GM12878 (cell line): ENCODE measurements at regions not wholly inside any gene's neighbourhood (a gene's known extent, or its start where the extent isn't known, plus 50 kb on each side); places are given as distances from the start of the nearest gene placed in this dataset.

Source experiments
- ATAC-seq: fragments of 200-7000 bp; cut with Tn5 transposase; 3 replicates; pipeline ENCODE4 v1.9.1; 2020; ENCODE audit warnings: mild to moderate bottlenecking, moderate library complexity
- BruUV-seq: library from RNA; stranded (reverse); fragments of 400-500 nt; replicated peaks from 2 replicates; lab custom pipeline; 2021; lab: Mats Ljungman, UMichigan
- CTCF ChIA-PET: fragments of 300-600 bp; sonication (Branson Sonifier 250); formaldehyde crosslinking; extraction: SDS; loops from one replicate; lab custom pipeline; 2021; ENCODE audit warnings: inconsistent platforms; lab: Yijun Ruan, JAX
- POLR2A ChIA-PET: fragments of 350-600 bp; formaldehyde crosslinking; extraction: SDS; loops from one replicate; lab custom pipeline; 2021; ENCODE audit warnings: inconsistent platforms; lab: Charles Lee
- RAD21 ChIA-PET: fragments of 300-600 bp; sonication (Branson Sonifier 250); formaldehyde crosslinking; loops from one replicate; lab custom pipeline; 2023; ENCODE audit warnings: antibody characterized with exemption; ENCODE audit not compliant: unreplicated experiment; lab: Charles Lee
- SMC1A ChIA-PET: fragments of 300-600 bp; sonication (Branson Sonifier 250); formaldehyde crosslinking; loops from one replicate; lab custom pipeline; 2023; ENCODE audit not compliant: unreplicated experiment, uncharacterized antibody; lab: Charles Lee
- DNase-seq: peaks from one replicate; pipeline ENCODE4 v3.0.0-alpha.2; 2011; ENCODE audit warnings: low read depth, low spot score
- FAIRE-seq: peaks from 3 replicates; lab custom pipeline; 2011; peaks lifted over from hg19 to GRCh38; lab: Jason Lieb, UNC
- H2AFZ ChIP-seq: 2 replicates; pipeline ENCODE4 v1.6.0; 2011; ENCODE audit warnings: low read depth, low read length, control low read depth; ENCODE audit not compliant: control insufficient read depth
- H3K27ac ChIP-seq: 2 replicates; pipeline ENCODE4 v1.5.1; 2011; ENCODE audit warnings: control low read depth; ENCODE audit not compliant: control insufficient read depth, insufficient read depth
- H3K27me3 ChIP-seq, 2 experiments: replicated peaks in 1 of 2; 2 replicates each; pipeline versions ENCODE4 v1.6.0 to v1.6.1; 2011; ENCODE audit warnings: low read length in 1 of 2; ENCODE audit not compliant: control insufficient read depth in 2 of 2, insufficient read depth in 2 of 2
- H3K36me3 ChIP-seq, 2 experiments: 2 replicates each; pipeline ENCODE4 v1.5.1; 2011; ENCODE audit warnings: low read length in 1 of 2; ENCODE audit not compliant: control insufficient read depth in 2 of 2, insufficient read depth in 2 of 2
- H3K4me1 ChIP-seq: 2 replicates; pipeline ENCODE4 v1.6.1; 2011; ENCODE audit warnings: mild to moderate bottlenecking, low read length, moderate library complexity, mixed read lengths; ENCODE audit not compliant: control insufficient read depth, insufficient read depth
- H3K4me2 ChIP-seq: 2 replicates; pipeline ENCODE4 v1.6.0; 2011; ENCODE audit warnings: control low read depth; ENCODE audit not compliant: control insufficient read depth, insufficient read depth
- H3K4me3 ChIP-seq: fragments of 200-600 bp; sonication (generic); 2 replicates; pipeline ENCODE4 v1.5.1; 2016
- H3K79me2 ChIP-seq: 2 replicates; pipeline ENCODE4 v1.6.0; 2011; ENCODE audit warnings: low read length; ENCODE audit not compliant: control insufficient read depth, insufficient read depth
- H3K9ac ChIP-seq: 2 replicates; pipeline ENCODE4 v1.8.0; 2011; ENCODE audit warnings: low read length, control low read depth, mixed read lengths; ENCODE audit not compliant: control insufficient read depth, insufficient read depth
- H3K9me3 ChIP-seq: replicated peaks from 3 replicates; pipeline ENCODE4 v1.5.1; 2011; ENCODE audit warnings: mild to moderate bottlenecking, low read length; ENCODE audit not compliant: control insufficient read depth, insufficient read depth
- H4K20me1 ChIP-seq: 2 replicates; pipeline ENCODE4 v1.6.0; 2011; ENCODE audit not compliant: control insufficient read depth, insufficient read depth
- E2F8 ChIP-seq: fragments of 450-650 bp; IDR thresholded peaks from 2 replicates; pipeline ENCODE4 v1.6.1; 2018; ENCODE audit warnings: mild to moderate bottlenecking, low read depth, moderate library complexity; ENCODE audit not compliant: partially characterized antibody
- MTA3 ChIP-seq: IDR thresholded peaks from 2 replicates; pipeline ENCODE4 v1.6.1; 2012; ENCODE audit warnings: low read length, inconsistent platforms, borderline replicate concordance
- NR2F1 ChIP-seq: fragments of 450-650 bp; conservative IDR thresholded peaks from 2 replicates; pipeline ENCODE4 v1.6.1; 2017; ENCODE audit warnings: mild to moderate bottlenecking
- TBL1XR1 ChIP-seq: IDR thresholded peaks from 2 replicates; pipeline ENCODE4 v1.6.1; 2012; ENCODE audit warnings: low read depth, low read length, improper control_type of control experiment
- WGBS: methylation state at CpG from one replicate; pipeline ENCODE4 v1.1.6; 2016; ENCODE audit warnings: low lambda C conversion rate; ENCODE audit not compliant: insufficient replicate concordance, insufficient coverage; ENCODE audit errors: missing lambda C conversion rate; 5-methylcytosine and 5-hydroxymethylcytosine counted together
- in situ Hi-C: fragments of 300-500 bp; cut with MboI; formaldehyde crosslinking; loops from 9 replicates; pipeline ENCODE4 v1.14.3; 2018; ENCODE audit warnings: mixed read lengths
- intact Hi-C: fragments of 100-400 bp; cut with micrococcal nuclease; formaldehyde crosslinking; loops from one replicate; pipeline ENCODE4 v1.14.2; 2022; ENCODE audit not compliant: unreplicated experiment

GRCh38 chr3:106339551-106339950, 470.7 kb upstream of the CBLB start:
- H3K27me3 ChIP-seq, result no peaks in the 10 kb centered on the region
- H4K20me1 ChIP-seq, result no peaks in the 10 kb centered on the region
- CTCF ChIA-PET, result no interaction called here
- no peak overlapping the region for H3K9ac ChIP-seq
- in situ Hi-C loops, result no loop called here
- FAIRE-seq, result no peak
- no peak overlapping the region for H3K27ac ChIP-seq
- no TSS peak for BruUV-seq
- no peak for DNase-seq
- no peak overlapping the region for H3K4me3 ChIP-seq
- intact Hi-C loops, result loop anchor here (10.0 kb wide), 1 partner anchor 155 kb away; no protein-coding TSS in a partner anchor
- no peak overlapping the region for H2AFZ ChIP-seq
- no peaks in the 10 kb centered on the region; the same call in 1 of the 3 replicates for H3K9me3 ChIP-seq
- RAD21 ChIA-PET, result no interaction called here
- no peak for ATAC-seq
- no peaks in the 10 kb centered on the region; the same call in 1 of the 2 replicates for H3K4me1 ChIP-seq
- 87% methylated on average over 5 of the region's 5 CpGs for WGBS
- SMC1A ChIA-PET, result no interaction called here
- no peak overlapping the region for H3K4me2 ChIP-seq
- POLR2A ChIA-PET, result no interaction called here
- H3K79me2 ChIP-seq, result no peaks in the 10 kb centered on the region
- TF ChIP-seq E2F8, result no peak
- no peak for TF ChIP-seq NR2F1
- TF ChIP-seq TBL1XR1, result no peak
- H3K36me3 ChIP-seq, result no peaks in the 10 kb centered on the region

GRCh38 chr3:106341087-106341486, 472.3 kb upstream of the CBLB start:
- H3K36me3 ChIP-seq, result no peaks in the 10 kb centered on the region
- ChIA-PET CTCF (no interaction called here), SMC1A (no interaction called here), RAD21 (no interaction called here), POLR2A (no interaction called here)
- FAIRE-seq (no peak), DNase-seq (no peak), ATAC-seq (no peak)
- no peak for TF ChIP-seq MTA3
- in situ Hi-C loops (no loop called here), intact Hi-C loops (loop anchor here (2.0 kb wide), 1 partner anchor 14 kb away; no protein-coding TSS in a partner anchor)
- H3K9ac ChIP-seq, result no peak overlapping the region
- H4K20me1 ChIP-seq, result no peaks in the 10 kb centered on the region
- H3K79me2 ChIP-seq, result no peaks in the 10 kb centered on the region
- H3K27me3 ChIP-seq, result no peaks in the 10 kb centered on the region
- no peak overlapping the region for H2AFZ ChIP-seq
- WGBS, result 98% methylated on average over 6 of the region's 6 CpGs
- BruUV-seq, result no TSS peak
- H3K4me2 ChIP-seq, result no peak overlapping the region
- H3K4me1 ChIP-seq, result no peaks in the 10 kb centered on the region
- H3K9me3 ChIP-seq, result no peaks in the 10 kb centered on the region; the same call in 1 of the 3 replicates
- H3K4me3 ChIP-seq, result no peak overlapping the region
- no peak overlapping the region for H3K27ac ChIP-seq
